MM.1S (cell line): ENCODE measurements at regions not wholly inside any gene's neighbourhood (a gene's known extent, or its start where the extent isn't known, plus 50 kb on each side); places are given as distances from the start of the nearest gene placed in this dataset.

Experiments used
- CTCF ChIP-seq: fragments of 300-600 bp; sonication (generic); IDR thresholded peaks from 2 replicates; pipeline ENCODE4 v1.5.1; 2016; ENCODE audit warnings: antibody characterized with exemption, low read length, mixed read lengths
- EZH2 ChIP-seq: fragments of 300-600 bp; sonication (generic); optimal IDR thresholded peaks from 2 replicates; pipeline ENCODE3; 2017; ENCODE audit warnings: low read depth, mild to moderate bottlenecking, antibody characterized with exemption, low read length, mixed read lengths

- TF ChIP-seq EZH2 = no peak
- no peak for TF ChIP-seq CTCF
Measured at GRCh38 chr2:89831641-89832498, 1140.4 kb downstream of the RPIA start.
